Fibroblast of villous mesenchyme (primary cell): ENCODE measurements at regions not wholly inside any gene's neighbourhood (a gene's known extent, or its start where the extent isn't known, plus 50 kb on each side); places are given as distances from the start of the nearest gene placed in this dataset.

Experiments used
- DNase-seq: peaks from one replicate; pipeline ENCODE4 v3.0.0-alpha.2; 2010; ENCODE audit warnings: low read depth
- H3K4me3 ChIP-seq: 2 replicates; pipeline ENCODE4 v1.5.1; 2011; ENCODE audit warnings: low read depth, mild to moderate bottlenecking, low read length
- TF ChIP-seq, protein P1 (sequence below): IDR thresholded peaks from 2 replicates; pipeline ENCODE4 v1.5.1; 2012; ENCODE audit warnings: low read depth, mild to moderate bottlenecking, low read length; ENCODE audit not compliant: insufficient read depth

GRCh38 chr5:31066655-31067328 lies 126.7 kb upstream of the CDH6 start:
- DNase-seq, result no peak
- TF ChIP-seq, protein P1, sequence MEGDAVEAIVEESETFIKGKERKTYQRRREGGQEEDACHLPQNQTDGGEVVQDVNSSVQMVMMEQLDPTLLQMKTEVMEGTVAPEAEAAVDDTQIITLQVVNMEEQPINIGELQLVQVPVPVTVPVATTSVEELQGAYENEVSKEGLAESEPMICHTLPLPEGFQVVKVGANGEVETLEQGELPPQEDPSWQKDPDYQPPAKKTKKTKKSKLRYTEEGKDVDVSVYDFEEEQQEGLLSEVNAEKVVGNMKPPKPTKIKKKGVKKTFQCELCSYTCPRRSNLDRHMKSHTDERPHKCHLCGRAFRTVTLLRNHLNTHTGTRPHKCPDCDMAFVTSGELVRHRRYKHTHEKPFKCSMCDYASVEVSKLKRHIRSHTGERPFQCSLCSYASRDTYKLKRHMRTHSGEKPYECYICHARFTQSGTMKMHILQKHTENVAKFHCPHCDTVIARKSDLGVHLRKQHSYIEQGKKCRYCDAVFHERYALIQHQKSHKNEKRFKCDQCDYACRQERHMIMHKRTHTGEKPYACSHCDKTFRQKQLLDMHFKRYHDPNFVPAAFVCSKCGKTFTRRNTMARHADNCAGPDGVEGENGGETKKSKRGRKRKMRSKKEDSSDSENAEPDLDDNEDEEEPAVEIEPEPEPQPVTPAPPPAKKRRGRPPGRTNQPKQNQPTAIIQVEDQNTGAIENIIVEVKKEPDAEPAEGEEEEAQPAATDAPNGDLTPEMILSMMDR, result no peak
- H3K4me3 ChIP-seq, result no peak overlapping the region

DNA sequence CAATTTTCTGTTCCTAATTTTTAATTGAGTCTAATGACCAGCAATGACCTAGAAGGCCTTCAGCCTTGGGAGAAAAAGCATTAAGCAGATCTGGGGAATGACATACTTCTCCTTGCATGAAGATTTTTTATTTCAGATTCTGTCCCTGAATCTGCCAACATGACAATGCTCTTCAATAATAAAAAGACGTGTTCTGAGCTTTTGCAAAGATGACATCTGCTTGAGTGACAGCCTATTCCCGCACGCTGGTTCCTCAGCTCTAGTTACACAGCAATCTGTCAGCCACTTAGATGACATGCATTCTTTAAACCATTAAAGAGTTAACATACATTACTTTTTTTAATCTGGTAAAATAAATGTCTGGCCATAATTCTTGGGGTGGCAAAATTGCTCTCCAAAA lies 129.3 kb upstream of the CDH6 start:
- DNase-seq, result no peak
- TF ChIP-seq, protein P1, result no peak
- H3K4me3 ChIP-seq, result no peak overlapping the region

- TF ChIP-seq, protein P1, result no peak
- DNase-seq, result no peak
- H3K4me3 ChIP-seq, result no peak overlapping the region
These were observed 130.4 kb upstream of the CDH6 start for GRCh38 chr5:31062902-31063580.

DNA sequence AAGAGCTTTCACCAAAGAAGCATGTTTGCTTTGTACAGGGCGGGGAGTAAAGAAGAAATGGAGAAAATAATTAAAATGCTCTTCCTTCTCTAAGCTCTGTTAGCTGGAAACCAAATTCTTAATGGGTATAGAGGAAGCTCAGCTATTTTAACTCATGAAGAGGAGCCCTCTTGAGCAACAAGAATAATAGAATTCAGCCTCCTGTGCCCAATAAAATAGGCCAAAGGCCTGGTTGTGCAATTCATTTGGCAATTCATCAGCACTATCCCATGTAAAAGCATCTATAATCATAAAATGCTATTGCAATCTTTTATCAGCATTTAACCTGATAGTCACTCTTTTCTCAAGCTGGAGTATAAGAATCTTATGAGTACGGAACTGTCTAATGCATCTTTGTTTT lies 133.6 kb upstream of the CDH6 start:
- no peak overlapping the region for H3K4me3 ChIP-seq
- TF ChIP-seq, protein P1, result no peak
- no peak for DNase-seq

GRCh38 chr5:31054453-31054852 lies 139.0 kb upstream of the CDH6 start:
- TF ChIP-seq, protein P1, result no peak
- H3K4me3 ChIP-seq, result no peak overlapping the region

DNA sequence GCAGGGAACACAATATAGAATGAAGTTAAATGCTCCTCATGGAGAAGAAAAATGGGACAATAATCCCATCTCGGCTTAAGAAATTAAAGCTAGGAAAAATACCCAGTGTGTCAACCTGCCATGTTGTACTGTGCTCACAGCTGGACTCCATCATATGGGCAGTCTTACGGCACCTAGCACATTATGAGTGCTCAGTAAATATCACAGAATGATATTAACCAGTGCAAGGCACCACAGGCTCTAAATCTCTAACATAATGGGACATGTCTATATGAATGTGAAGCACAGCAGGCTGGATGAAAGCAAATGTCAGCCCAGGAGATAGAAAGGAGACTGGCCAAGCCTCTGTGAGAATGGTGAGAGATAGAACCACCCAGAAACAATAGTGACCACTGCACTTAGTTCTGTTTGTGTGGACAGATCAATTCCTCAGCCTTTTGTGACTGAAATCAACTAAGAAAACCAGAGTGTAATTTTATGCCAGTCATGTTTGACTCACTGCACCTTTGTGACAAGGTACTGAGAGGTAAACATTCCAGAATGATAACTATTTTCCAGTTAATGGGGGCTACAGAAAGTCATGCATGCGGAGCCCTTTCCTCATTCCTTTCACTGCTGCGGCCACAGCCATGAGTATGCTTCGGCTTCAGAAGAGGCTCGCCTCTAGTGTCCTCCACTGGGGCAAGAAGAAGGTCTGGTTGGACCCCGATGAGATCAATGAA lies 140.4 kb upstream of the CDH6 start:
- TF ChIP-seq, protein P1, result no peak
- no peak overlapping the region for H3K4me3 ChIP-seq
- DNase-seq, result no peak

More at GRCh38 chr5:31054453-31054852, 139.0 kb upstream of the CDH6 start:
- no peak for DNase-seq
